HG03432 (cell line): ENCODE measurements at regions not wholly inside any gene's neighbourhood (a gene's known extent, or its start where the extent isn't known, plus 50 kb on each side); places are given as distances from the start of the nearest gene placed in this dataset.

Source experiments
- ATAC-seq: cut with Tn5 transposase; IDR thresholded peaks from one replicate; pipeline ENCODE4 v1.9.1; 2021; ENCODE audit warnings: mild to moderate bottlenecking, moderate library complexity; ENCODE audit not compliant: unreplicated experiment

DNA sequence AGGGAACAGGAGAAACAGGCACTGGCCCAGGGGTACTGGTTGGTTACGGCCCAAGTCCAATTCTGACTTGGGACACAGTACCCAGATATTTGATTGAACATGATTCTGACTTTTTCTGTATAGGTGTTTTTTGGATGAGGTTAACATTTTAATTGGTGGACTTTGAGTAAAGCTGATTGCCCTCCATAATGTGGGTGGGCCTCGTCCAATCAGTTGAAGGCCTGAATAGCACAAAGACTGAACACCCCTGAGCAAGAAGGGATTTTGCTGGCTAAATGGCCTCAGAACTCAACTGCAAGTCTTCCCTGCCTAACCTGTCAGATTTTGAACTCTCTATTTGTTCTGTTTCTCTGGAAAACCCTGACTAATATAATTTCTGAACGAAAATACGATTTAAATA lies 222.6 kb downstream of the TEX36 start:
- ATAC-seq = no peak

DNA sequence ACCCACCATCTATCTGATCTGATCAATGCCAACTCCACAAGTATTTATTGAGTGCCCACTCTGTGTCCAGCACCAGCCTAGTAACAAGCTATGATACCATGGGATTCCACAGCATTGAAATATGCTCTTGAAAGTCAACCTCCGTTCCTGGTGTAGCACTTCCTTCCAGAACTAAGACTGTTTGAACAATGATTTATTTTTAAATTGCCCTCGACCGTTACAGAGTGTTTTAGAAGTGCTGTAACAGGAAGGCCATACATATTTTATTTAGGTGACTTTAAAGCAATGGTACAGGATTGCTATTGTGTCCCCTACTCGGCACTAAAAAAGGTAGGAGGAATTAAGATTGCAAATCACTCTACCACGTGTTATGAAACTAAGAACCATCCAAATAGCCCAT lies 225.6 kb downstream of the TEX36 start:
- no peak for ATAC-seq

- no peak for ATAC-seq
Observed at GRCh38 chr10:125455855-125456254, 227.1 kb downstream of the TEX36 start.

DNA sequence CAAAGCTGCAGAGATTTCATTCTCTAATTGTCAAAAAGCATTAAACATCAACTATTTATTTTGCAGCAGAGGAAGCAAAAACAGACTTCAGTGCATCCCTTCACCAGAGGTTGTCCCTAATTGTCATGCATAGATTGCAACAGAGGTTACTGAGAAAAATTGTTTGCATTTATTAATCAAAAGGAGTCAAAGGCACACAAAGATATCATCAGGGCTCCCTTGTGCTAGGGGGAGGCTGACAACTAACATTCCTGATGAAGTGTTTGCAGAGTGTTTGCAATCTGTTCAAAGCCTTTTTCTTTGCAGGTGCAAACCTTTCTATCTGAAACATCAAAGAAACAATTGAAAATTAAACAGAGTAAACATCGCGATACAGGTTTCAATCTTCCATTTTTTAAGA lies 227.5 kb downstream of the TEX36 start:
- no peak for ATAC-seq

GRCh38 chr10:125451319-125451718 lies 231.6 kb downstream of the TEX36 start:
- no peak for ATAC-seq

- ATAC-seq = no peak
Observed at GRCh38 chr10:125450218-125450617, 232.7 kb downstream of the TEX36 start.

- ATAC-seq = no peak
Observed at GRCh38 chr10:125449571-125449970, 233.4 kb downstream of the TEX36 start.

- ATAC-seq = no peak
Observed at GRCh38 chr10:125448596-125448995, 234.4 kb downstream of the TEX36 start.

DNA sequence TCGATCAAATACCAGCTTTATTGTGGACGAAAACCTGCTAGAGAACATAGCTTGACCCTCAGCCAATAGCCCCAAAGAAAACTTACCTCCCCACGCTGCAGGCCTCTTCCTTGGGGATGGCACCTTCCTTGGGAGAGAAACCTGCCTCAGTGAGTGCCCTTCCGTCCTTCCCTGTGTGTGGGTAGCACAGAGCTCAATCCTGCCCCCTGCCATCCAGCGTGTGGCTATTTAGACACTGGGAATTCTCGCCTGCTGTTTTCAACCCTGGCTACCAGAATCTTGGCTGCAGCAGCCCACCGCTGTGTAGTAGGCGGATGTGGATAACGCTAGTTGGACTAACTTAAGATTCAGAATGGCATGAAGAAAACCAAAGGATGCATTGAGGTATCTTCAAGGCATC lies 238.2 kb downstream of the TEX36 start:
- no peak for ATAC-seq

- ATAC-seq = no peak
Observed at GRCh38 chr10:125442856-125443540, 240.0 kb downstream of the TEX36 start.

- ATAC-seq = no peak
Observed at GRCh38 chr10:125441151-125441550, 241.8 kb downstream of the TEX36 start.

- ATAC-seq = no peak
Observed at GRCh38 chr10:125431149-125431548, 251.8 kb downstream of the TEX36 start.

DNA sequence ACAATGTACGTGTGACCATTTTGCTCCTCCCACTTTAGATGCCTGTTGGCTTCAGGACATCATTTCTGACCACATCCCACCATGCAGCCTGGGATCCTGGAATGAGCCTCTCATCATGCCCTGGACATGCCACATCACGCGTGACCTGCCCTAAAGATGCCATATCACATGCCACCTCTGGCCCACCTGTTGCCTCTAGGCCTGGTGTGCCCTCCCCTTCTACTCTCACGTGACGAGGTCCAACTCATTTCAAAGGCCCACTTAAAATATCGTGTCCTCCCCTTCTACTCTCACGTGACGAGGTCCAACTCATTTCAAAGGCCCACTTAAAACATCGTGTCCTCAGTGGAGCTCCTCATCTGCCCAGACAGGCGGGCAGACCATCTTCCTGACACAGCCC lies 254.9 kb downstream of the TEX36 start:
- no peak for ATAC-seq

GRCh38 chr10:125424191-125424847 lies 258.6 kb downstream of the TEX36 start:
- ATAC-seq = no peak

DNA sequence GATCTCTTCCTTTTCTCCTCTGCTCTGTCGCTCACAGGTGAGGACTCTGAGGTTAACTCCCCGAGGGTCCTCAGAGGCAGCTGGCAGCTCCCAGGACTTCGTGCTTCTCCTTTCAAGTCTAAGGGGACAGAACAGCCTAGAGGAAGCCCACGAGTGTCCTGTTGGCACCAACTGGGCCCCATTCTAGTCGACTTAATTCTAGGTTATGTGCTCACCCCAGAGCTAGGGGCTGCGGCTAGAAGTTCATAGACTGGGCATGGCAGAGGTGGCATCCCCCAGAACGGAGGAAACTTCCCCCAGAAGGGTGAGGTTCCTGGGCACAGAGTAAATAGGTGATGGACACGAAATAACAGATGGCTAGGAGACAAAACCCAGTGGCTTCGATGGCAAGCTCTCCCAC lies 259.4 kb downstream of the TEX36 start:
- ATAC-seq = no peak

DNA sequence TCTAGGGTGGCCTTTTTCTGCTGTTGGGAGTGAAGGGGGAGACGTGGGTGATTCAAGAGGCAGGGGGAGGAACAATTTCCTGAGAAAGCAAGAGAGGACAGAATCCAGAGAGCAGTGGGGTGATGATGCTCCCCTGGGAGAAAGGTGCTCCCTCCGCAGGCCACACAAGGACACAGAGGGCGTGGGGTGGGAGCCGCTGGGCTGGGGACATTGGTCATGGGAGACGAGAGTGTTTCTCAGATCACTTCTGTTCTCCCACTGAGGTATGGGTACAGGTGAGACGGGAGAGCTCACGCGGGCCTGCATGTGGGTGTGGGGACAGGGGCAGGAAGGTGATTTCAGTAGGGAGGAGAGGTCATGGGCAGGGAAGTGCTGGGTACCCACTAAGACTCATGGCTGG lies 259.5 kb upstream of the CTBP2 start:
- ATAC-seq = no peak

DNA sequence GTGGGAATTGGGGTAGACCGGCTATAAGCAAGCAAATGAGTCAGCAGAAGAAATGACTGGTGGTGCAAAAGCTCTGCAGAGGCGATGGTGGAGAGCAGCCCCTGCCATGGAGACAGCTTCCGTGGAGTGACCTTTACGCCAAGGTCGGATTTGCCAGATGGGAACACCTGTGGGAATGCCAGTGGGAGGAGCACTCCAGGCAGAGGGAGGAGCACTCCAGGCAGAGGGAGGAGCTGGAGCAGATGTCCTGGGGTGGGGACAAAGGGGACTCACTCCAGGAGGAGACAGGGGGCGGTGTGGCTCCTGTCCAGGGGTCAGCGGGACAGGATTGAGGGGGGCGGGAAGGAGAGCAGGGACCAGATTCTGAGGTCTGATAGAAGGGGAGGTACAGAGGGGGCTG lies 258.8 kb upstream of the CTBP2 start:
- ATAC-seq = no peak

- ATAC-seq = no peak
Observed at GRCh38 chr10:125417605-125418004, 257.2 kb upstream of the CTBP2 start.

- no peak for ATAC-seq
Observed at GRCh38 chr10:125415964-125416363, 255.6 kb upstream of the CTBP2 start.

- ATAC-seq = no peak
Observed at GRCh38 chr10:125415006-125415633, 254.8 kb upstream of the CTBP2 start.

GRCh38 chr10:125411724-125412123 lies 251.4 kb upstream of the CTBP2 start:
- ATAC-seq = no peak

- ATAC-seq = no peak
Observed at GRCh38 chr10:125409756-125410155, 249.4 kb upstream of the CTBP2 start.
